ENCODE measurements at regions not wholly inside any gene's neighbourhood (a gene's known extent, or its start where the extent isn't known, plus 50 kb on each side); places are given as distances from the start of the nearest gene placed in this dataset.

DNA sequence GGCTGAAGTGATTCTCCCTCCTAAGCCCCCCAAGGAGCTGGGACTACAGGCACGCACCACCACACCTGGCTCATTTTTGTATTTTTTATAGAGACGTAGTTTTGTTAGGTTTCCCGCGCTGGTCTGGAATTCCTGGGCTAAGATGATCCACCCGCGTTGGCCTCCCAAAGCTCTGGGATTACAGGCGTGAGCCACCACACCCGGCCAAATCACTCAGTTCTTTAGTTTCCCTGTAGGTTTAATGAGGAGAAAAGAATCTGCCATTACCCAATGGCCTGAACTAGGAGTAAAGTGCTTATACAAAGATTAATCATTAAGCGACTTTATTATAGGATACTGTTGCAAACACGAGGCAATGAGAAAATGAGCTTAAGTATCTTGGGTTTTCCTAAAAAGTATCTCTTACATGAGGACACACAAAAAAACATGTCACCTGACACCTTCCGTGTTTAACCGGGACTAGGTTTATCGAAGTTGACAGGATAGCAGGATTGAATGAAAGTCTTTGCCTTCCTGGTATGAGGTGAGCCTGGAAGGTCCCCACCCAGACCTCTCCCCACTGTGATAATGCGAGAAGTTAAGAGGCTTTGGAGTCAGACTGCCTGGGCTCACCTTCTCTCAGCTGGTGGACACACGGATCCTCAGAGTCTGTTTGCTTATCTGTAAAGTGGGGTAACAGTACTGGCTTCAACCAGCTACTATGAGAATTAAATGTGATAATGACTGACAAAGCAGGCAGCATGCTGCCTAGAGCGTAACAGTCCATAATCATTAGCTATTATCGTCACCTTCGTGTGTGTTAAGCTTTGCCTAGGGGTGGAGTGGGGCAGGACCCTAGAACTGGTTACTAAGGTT is 133.5 kb upstream of the KRAS start:
- TF ChIP-seq ETV6 (CRISPR knock-in tag; IDR thresholded peaks at IDR 0.05): no peak
- TF ChIP-seq, protein P1, sequence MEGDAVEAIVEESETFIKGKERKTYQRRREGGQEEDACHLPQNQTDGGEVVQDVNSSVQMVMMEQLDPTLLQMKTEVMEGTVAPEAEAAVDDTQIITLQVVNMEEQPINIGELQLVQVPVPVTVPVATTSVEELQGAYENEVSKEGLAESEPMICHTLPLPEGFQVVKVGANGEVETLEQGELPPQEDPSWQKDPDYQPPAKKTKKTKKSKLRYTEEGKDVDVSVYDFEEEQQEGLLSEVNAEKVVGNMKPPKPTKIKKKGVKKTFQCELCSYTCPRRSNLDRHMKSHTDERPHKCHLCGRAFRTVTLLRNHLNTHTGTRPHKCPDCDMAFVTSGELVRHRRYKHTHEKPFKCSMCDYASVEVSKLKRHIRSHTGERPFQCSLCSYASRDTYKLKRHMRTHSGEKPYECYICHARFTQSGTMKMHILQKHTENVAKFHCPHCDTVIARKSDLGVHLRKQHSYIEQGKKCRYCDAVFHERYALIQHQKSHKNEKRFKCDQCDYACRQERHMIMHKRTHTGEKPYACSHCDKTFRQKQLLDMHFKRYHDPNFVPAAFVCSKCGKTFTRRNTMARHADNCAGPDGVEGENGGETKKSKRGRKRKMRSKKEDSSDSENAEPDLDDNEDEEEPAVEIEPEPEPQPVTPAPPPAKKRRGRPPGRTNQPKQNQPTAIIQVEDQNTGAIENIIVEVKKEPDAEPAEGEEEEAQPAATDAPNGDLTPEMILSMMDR (IDR thresholded peaks at IDR 0.05): no peak
- TF ChIP-seq NR3C1 (CRISPR knock-in tag; conservative IDR thresholded peaks at IDR 0.05; ENCODE audit: low read depth): no peak
- TF ChIP-seq TCF7 (CRISPR knock-in tag; IDR thresholded peaks at IDR 0.05; ENCODE audit: low read depth): no peak
- TF ChIP-seq ESRRA (CRISPR knock-in tag; IDR thresholded peaks at IDR 0.05; ENCODE audit: borderline replicate concordance): no peak
- no peak for TF ChIP-seq ZNF138 (CRISPR knock-in tag; conservative IDR thresholded peaks at IDR 0.05)
- TF ChIP-seq, protein P2, sequence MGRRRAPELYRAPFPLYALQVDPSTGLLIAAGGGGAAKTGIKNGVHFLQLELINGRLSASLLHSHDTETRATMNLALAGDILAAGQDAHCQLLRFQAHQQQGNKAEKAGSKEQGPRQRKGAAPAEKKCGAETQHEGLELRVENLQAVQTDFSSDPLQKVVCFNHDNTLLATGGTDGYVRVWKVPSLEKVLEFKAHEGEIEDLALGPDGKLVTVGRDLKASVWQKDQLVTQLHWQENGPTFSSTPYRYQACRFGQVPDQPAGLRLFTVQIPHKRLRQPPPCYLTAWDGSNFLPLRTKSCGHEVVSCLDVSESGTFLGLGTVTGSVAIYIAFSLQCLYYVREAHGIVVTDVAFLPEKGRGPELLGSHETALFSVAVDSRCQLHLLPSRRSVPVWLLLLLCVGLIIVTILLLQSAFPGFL (CRISPR knock-in tag; IDR thresholded peaks at IDR 0.05; ENCODE audit: borderline replicate concordance): no peak
- no peak for TF ChIP-seq ATF1 (CRISPR knock-in tag; IDR thresholded peaks at IDR 0.05)
- TF ChIP-seq, protein P3, sequence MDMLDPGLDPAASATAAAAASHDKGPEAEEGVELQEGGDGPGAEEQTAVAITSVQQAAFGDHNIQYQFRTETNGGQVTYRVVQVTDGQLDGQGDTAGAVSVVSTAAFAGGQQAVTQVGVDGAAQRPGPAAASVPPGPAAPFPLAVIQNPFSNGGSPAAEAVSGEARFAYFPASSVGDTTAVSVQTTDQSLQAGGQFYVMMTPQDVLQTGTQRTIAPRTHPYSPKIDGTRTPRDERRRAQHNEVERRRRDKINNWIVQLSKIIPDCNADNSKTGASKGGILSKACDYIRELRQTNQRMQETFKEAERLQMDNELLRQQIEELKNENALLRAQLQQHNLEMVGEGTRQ (CRISPR knock-in tag; IDR thresholded peaks at IDR 0.05): no peak
